ENCODE measurements at regions not wholly inside any gene's neighbourhood (a gene's known extent, or its start where the extent isn't known, plus 50 kb on each side); places are given as distances from the start of the nearest gene placed in this dataset.

- Histone ChIP-seq H3K27ac (no peak overlapping the region), H3K4me3 (no peak overlapping the region), H3K36me3 (no peaks in the 10 kb centered on the region), H3K27me3 (no peaks in the 10 kb centered on the region), H3K9me3 (no peaks in the 10 kb centered on the region), H3K4me1 (no peaks in the 10 kb centered on the region)
- DNase-seq, result no peak
- TF ChIP-seq POLR2A (IDR thresholded peaks at IDR 0.05), result no peak
- no peak for TF ChIP-seq CTCF (IDR thresholded peaks at IDR 0.05)
- intact Hi-C loops (cut with DNase I; ENCODE audit: low total_unique reads), result no loop called here
These were observed 110.3 kb upstream of the TMEM108 start for GRCh38 chr3:132927896-132928295.

DNA sequence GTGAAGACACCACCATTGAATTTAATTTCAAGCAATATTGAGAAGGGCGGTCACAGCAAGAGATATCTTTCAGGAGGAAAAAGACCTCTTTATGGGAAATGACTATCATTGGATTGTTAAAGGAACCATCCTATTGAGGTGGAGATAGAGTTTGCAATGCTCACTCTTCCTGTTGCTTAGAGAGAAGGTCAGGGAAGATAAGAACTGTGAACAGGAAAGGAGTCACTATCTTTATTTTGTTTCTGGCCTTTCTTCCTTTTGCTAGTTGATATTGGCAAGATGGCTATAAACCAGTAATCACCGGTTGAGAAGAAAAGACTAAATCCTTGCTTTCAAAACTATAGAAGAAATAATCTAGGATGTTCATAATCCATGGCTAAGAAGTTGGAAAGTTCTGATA lies 112.1 kb upstream of the TMEM108 start:
- Histone ChIP-seq H3K27ac (no peak overlapping the region), H3K4me3 (no peak overlapping the region), H3K4me1 (no peaks in the 10 kb centered on the region), H3K36me3 (no peaks in the 10 kb centered on the region), H3K27me3 (no peaks in the 10 kb centered on the region), H3K9me3 (no peaks in the 10 kb centered on the region)
- DNase-seq, result no peak
- no peak for TF ChIP-seq CTCF (IDR thresholded peaks at IDR 0.05)
- TF ChIP-seq POLR2A (IDR thresholded peaks at IDR 0.05), result no peak
- intact Hi-C loops (cut with DNase I; ENCODE audit: low total_unique reads), result no loop called here

- no peak for TF ChIP-seq CTCF (IDR thresholded peaks at IDR 0.05)
- TF ChIP-seq POLR2A (IDR thresholded peaks at IDR 0.05), result no peak
- Histone ChIP-seq H3K4me1 (no peaks in the 10 kb centered on the region), H3K36me3 (no peaks in the 10 kb centered on the region), H3K9me3 (no peaks in the 10 kb centered on the region), H3K4me3 (no peak overlapping the region), H3K27ac (no peak overlapping the region), H3K27me3 (no peaks in the 10 kb centered on the region)
- no peak for DNase-seq
- intact Hi-C loops (cut with DNase I; ENCODE audit: low total_unique reads), result no loop called here
These were observed 112.8 kb upstream of the TMEM108 start for GRCh38 chr3:132925256-132925930.

GRCh38 chr3:132916096-132916495 lies 122.1 kb upstream of the TMEM108 start:
- Histone ChIP-seq H3K9me3 (no peaks in the 10 kb centered on the region), H3K27ac (no peak overlapping the region), H3K4me1 (no peaks in the 10 kb centered on the region), H3K4me3 (no peak overlapping the region), H3K27me3 (no peaks in the 10 kb centered on the region), H3K36me3 (no peaks in the 10 kb centered on the region)
- intact Hi-C loops (cut with DNase I; ENCODE audit: low total_unique reads), result no loop called here
- no peak for TF ChIP-seq CTCF (IDR thresholded peaks at IDR 0.05)
- TF ChIP-seq POLR2A (IDR thresholded peaks at IDR 0.05), result no peak
- no peak for DNase-seq

DNA sequence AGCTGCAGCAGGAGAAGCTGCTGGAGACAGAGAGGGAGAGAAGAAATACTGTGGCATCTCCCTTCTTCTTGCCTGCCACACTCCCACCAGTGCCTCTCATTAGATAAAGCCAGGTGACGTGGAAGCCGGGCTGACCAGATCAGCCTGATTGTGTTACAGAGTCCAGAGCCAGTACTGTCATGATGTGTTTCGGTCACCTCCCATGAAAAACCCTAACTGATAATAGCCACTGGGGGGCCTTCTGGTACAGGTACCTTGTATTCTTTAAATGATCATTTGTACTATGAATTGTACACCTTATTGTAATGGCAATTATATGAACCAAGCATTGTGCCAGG lies 125.8 kb upstream of the TMEM108 start:
- Histone ChIP-seq H3K36me3 (no peaks in the 10 kb centered on the region), H3K4me3 (no peak overlapping the region), H3K27ac (no peak overlapping the region), H3K27me3 (no peaks in the 10 kb centered on the region), H3K9me3 (no peaks in the 10 kb centered on the region), H3K4me1 (no peaks in the 10 kb centered on the region)
- no peak for DNase-seq
- intact Hi-C loops (cut with DNase I; ENCODE audit: low total_unique reads), result no loop called here
- TF ChIP-seq CTCF (IDR thresholded peaks at IDR 0.05) (no peak), POLR2A (IDR thresholded peaks at IDR 0.05) (no peak)

All from uterus (tissue), 3 donors.